Lower leg skin (tissue), 4 donors: ENCODE measurements at regions not wholly inside any gene's neighbourhood (a gene's known extent, or its start where the extent isn't known, plus 50 kb on each side); places are given as distances from the start of the nearest gene placed in this dataset.
A peak's percentile ranks its signal among the peaks of the same experiment; 100 is the strongest.
"Not testable (repeated sequence)": the region's sequence is repeated elsewhere in the genome, so short reads cannot be mapped to it uniquely, and the experiment has no call there.

Experiments
- DNase-seq, 2 donors: peaks; one replicate each; pipeline ENCODE4 v3.0.0-alpha.2; 2019; ENCODE audit warnings: low spot score in 2 of 2
- H3K4me3 ChIP-seq: fragments of 200-600 bp; sonication (generic); 2 replicates; pipeline ENCODE4 v1.5.1; 2017; ENCODE audit warnings: mild to moderate bottlenecking, low read depth; ENCODE audit not compliant: poor library complexity, severe bottlenecking
- POLR2A ChIP-seq, 2 donors: fragments of 450-650 bp; IDR thresholded peaks; one replicate each; pipeline ENCODE4 v1.6.1; 2016 to 2017; ENCODE audit warnings: antibody characterized with exemption in 2 of 2, mild to moderate bottlenecking in 1 of 2, moderate library complexity in 1 of 2
- WGBS, 2 donors: methylation state at CpG; one replicate each; pipeline ENCODE4 v1.1.5; 2018; 5-methylcytosine and 5-hydroxymethylcytosine counted together
- intact Hi-C: fragments of 100-400 bp; cut with DNase I; formaldehyde crosslinking; loops from one replicate; pipeline ENCODE4 v1.15.0; 2023; ENCODE audit warnings: low total_unique reads
- TF ChIP-seq, protein P1 (sequence below), 3 donors: fragments of 450-650 bp; IDR thresholded peaks; one replicate each; pipeline ENCODE4 v1.5.1; 2016; ENCODE audit warnings: antibody characterized with exemption in 3 of 3, mild to moderate bottlenecking in 3 of 3, moderate library complexity in 2 of 3

DNA sequence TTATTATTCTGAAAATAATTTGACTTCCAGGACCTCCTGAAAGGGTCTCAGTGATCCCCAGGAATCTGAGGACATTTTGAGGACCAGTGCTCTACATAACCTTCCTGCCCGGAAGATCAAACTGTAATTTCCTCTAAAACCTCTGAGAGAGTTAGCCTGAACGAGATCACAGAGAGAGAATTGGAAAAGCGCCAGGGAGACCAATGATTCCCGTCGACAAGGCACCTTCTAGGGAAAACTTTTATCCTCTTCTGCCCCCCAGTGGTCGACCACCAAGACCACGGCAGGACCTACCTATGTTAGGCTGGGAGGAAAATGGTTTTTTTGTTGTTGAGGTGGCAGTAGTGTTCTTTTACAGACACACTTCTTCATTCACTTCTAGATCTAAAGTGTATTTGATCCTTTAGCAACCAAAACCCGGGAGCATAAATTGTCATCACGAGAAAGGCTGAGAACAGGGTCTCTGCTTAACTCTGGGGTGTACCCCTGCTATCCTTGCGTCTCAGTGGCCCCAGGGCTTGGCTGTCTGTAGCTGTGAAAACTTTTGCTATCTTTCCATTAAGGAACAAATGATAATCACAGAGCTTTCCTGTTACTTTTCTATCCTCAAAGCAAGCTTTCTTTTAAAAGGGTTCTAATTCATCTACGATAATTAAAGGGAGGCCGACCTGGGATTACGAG lies 62.9 kb upstream of the NID2 start:
- intact Hi-C loops, result no loop called here
- WGBS, 2 donors, result 26 to 27% methylated on average over 13 of the region's 13 CpGs
- TF ChIP-seq, protein P1, sequence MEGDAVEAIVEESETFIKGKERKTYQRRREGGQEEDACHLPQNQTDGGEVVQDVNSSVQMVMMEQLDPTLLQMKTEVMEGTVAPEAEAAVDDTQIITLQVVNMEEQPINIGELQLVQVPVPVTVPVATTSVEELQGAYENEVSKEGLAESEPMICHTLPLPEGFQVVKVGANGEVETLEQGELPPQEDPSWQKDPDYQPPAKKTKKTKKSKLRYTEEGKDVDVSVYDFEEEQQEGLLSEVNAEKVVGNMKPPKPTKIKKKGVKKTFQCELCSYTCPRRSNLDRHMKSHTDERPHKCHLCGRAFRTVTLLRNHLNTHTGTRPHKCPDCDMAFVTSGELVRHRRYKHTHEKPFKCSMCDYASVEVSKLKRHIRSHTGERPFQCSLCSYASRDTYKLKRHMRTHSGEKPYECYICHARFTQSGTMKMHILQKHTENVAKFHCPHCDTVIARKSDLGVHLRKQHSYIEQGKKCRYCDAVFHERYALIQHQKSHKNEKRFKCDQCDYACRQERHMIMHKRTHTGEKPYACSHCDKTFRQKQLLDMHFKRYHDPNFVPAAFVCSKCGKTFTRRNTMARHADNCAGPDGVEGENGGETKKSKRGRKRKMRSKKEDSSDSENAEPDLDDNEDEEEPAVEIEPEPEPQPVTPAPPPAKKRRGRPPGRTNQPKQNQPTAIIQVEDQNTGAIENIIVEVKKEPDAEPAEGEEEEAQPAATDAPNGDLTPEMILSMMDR (IDR thresholded peaks at IDR 0.05), result peak in 1 of 3 donors; percentile 22
- TF ChIP-seq POLR2A (IDR thresholded peaks at IDR 0.05), result no peak
- no peak overlapping the region for H3K4me3 ChIP-seq
- DNase-seq, result peak; percentile 57 to 88

DNA sequence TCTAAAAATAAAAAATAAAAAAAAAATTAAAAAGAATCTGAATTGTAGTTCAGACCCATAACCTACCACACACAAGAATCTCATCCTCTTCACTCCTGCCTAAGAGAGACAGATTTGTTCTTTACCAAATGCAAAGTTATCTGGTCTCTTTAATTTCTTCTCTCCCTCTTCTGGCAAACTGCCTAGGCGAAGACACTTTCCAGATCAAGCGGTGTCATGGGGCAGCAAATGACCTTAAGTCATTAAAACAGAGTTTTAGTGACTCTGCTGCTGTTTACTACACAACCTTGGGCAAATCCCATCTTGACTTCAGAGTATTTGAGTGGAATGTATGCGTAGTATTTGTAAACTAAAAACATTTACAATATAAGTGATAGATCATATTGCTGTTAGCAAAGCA lies 60.9 kb upstream of the NID2 start:
- intact Hi-C loops, result no loop called here
- no peak for TF ChIP-seq POLR2A (IDR thresholded peaks at IDR 0.05)
- TF ChIP-seq, protein P1 (IDR thresholded peaks at IDR 0.05), result no peak
- WGBS, 2 donors, result 63 to 69% methylated on average over 3 of the region's 3 CpGs
- no peak for DNase-seq
- no peak overlapping the region for H3K4me3 ChIP-seq

DNA sequence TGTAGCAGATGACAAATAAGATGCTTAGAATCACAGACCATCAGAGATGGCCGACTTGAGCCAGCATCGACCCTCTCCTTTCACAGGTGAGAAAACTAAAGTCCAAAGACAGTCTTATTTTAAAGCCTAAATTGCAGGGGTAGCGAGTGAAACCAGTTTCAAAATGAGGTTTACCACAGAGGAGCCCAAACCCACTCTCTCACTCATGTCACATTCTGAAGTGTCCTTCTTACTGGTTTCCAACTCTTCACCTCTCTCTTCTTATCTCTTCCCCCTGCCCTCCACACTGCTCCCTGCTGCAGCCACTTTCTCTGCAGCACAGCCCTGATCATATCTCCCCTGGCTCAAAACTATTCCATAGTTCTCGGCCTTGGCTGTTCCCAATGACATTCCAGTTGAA lies 57.0 kb upstream of the NID2 start:
- DNase-seq, result no peak
- no peak overlapping the region for H3K4me3 ChIP-seq
- TF ChIP-seq, protein P1 (IDR thresholded peaks at IDR 0.05), result no peak
- no peak for TF ChIP-seq POLR2A (IDR thresholded peaks at IDR 0.05)
- WGBS, 2 donors, result 87% methylated on average over 4 of the region's 4 CpGs
- intact Hi-C loops, result no loop called here

DNA sequence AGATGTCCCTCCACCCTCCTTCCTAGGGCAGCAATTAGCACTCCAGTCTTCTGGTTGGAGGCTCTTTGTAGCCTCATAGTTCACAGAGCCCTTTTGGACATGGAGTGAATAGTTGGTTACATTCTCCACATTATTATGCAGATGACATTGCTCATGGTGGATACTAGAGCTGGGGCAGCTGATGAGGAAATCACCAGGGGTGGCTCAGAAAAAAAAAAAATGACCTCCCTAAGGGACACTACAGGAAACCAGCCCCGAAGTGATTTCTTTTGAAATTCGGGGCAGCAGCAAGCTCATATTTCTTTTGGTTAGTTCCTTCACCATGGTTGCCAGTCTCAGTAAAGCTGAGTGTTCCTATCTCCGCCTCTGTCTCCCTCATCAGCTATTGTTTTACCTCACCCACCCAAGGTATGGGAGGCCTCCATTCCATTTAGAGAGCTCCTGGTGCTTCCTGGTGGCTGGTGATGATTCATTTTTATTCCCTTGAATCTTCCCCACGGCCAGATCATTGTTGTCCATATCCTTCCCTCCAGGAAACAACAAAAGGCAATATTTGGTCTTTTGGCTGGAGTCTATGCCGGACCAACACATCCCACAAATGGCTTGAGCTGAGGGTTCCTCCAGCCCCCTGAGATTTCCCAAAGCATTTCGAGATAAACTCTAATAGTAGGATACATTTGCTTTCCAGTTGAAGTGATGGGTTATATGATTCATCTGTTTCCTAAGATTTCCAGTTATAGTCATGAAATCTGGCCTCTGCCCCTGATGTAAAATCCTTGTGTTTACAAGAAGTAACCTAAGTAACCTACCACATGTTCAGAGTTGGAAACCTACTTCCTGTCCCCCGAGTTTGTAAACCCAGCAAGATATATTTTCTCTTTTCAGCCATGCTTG lies 56.2 kb upstream of the NID2 start:
- DNase-seq, result no peak
- intact Hi-C loops, result no loop called here
- WGBS, 2 donors, result 51 to 52% methylated on average over 7 of the region's 7 CpGs
- TF ChIP-seq, protein P1 (IDR thresholded peaks at IDR 0.05), result no peak
- no peak for TF ChIP-seq POLR2A (IDR thresholded peaks at IDR 0.05)
- H3K4me3 ChIP-seq, result no peak overlapping the region

DNA sequence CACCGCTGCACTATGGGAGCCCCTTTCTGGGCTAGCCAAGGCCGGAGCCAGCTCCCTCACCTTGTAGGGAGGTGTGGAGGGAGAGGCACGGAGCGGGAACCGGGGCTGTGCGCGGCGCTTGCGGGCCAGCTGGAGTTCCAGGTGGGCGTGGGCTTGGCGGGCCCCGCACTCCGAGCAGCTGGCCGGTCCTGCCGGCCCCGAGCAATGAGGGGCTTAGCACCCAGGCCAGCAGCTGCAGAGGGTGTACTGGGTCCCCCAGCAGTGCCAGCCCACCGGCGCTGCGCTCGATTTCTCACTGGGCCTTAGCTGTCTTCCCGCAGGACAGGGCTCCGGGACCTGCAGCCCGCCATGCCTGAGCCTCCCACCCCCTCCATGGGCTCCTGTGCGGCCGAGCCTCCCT lies 53.3 kb upstream of the NID2 start:
- intact Hi-C loops, result not testable (repeated sequence)
- WGBS, 2 donors, result 92 to 93% methylated on average over 22 of the region's 25 CpGs

DNA sequence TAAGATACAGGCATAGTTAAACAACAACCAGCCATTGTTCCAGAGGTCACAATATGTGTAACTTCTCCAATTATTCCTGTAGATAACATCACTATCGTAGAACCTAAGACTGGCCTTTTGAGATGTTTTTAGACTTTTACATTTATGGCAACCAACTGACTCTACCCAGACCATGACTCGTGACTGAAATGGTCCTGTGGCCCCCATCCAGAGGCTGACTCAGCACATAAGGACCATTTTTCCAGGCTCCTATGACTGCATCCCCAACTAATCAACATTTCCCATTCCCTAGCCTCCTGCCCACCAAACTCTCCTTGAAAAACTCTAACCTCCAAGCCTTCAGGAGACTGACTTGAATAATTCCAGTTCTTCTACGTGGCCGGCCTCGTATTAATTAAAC lies 52.6 kb upstream of the NID2 start:
- no peak overlapping the region for H3K4me3 ChIP-seq
- intact Hi-C loops, result no loop called here
- DNase-seq, result no peak
- WGBS, 2 donors, result 87 to 93% methylated on average over 5 of the region's 5 CpGs
- TF ChIP-seq, protein P1 (IDR thresholded peaks at IDR 0.05), result no peak
- TF ChIP-seq POLR2A (IDR thresholded peaks at IDR 0.05), result no peak

More for the DNA sequence above, 53.3 kb upstream of the NID2 start:
- DNase-seq, H3K4me3 ChIP-seq: not testable (repeated sequence)
